LoVo (cell line): ENCODE measurements at regions not wholly inside any gene's neighbourhood (a gene's known extent, or its start where the extent isn't known, plus 50 kb on each side); places are given as distances from the start of the nearest gene placed in this dataset.
"Not testable (repeated sequence)": the region's sequence is repeated elsewhere in the genome, so short reads cannot be mapped to it uniquely, and the experiment has no call there.

ENCODE experiments used
- DNase-seq: peaks from one replicate; pipeline ENCODE4 v3.0.0-alpha.2; 2016; ENCODE audit warnings: low spot score

DNA sequence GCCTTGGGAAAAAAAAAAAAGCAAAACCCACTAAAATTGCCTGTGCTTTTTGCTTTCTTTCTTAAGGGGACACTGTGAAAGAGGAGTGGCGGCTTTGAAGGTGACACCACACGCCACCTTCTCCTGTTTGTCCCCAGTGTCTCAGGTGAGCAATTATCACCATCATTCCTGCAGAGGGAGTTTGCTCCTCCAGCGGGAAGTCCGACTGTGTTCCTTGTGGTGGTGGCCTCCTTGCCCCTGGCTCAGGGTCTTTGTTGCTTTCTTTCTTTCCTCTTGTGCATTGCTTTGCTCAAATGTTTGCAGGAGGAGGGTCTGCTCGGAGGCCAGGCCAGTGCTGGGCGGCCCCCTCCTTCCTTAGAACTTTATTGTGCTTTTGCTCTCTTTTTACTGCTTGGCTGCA, 164.3 kb upstream of the CXCR4 start:
- no peak for DNase-seq

DNA sequence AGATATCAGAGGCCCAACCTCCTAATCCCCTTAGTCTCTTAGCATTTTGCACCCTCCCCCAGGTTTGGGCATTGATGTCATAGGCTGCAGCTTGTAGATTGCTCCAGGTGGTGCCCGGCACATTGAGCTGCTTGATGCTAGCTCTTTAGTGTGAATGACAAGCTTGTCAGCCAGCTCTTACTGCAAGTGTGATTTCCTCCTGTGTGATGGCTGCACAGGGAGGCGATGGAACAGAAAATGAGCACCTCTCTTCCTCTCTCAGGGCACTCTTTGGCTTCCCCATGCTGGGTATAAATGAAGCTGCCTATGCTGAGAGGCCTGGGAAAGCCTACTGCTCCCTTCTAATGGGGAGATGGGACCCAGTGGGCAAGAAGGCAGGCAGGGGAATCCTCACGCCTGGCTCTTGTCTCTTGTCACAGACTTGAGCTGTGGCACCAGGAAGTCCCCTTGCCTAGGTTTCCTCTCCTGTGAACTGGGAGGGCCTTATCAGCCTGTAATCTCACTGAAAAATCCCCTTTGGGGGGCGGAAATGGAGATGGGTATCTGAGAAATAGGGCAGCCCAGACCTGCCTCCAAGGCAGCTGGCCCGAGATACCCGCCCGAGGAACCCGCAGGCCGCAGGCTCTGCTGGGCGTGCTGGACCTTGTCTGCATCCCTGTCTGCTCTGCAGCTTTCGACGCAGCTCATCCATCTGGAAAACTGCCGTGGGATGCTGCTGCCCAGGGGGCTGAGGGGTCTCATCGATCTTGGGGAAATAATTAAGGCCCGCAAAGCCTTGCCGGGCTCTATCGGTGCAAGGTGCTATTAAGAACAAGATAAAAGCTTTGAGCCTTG, 163.5 kb upstream of the CXCR4 start:
- DNase-seq = no peak

DNA sequence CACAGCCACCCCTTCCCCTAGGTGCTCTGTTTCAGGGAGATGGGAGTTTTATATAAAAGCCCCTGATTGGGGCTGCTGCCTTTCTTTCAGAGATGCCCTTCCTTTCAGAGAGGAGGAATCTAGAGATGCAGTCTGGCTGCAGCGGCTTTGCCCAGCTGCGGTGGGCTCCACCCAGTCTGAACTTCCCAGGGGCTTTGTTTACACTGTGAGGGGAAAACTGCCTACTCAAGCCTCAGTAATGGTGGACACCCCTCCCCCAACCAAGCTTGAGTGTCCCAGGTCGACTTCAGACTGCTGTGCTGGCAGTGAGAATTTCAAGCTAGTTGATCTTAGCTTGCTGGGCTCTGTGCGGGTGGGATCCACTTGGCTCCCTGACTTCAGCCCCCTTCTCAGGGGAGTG, 148.4 kb upstream of the CXCR4 start:
- DNase-seq = not testable (repeated sequence)

DNA sequence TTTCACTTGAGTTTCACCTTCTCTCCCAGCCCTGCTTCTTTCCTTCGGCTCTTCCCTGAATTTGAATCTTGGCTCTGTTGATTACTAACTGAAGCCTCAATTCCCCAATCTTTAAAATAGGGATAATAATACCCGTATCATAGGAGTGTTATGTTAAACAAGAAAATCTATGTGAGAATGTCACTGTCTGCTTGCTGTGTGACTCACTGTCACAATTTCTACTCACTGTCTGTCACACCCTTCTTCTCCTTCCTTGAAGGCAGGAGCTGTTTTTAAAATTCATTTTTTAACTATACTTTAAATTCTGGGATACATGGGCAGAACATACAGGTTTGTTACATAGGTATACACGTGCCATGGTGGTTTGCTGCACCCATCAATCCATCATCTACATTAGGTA, 141.6 kb upstream of the CXCR4 start:
- no peak for DNase-seq

DNA sequence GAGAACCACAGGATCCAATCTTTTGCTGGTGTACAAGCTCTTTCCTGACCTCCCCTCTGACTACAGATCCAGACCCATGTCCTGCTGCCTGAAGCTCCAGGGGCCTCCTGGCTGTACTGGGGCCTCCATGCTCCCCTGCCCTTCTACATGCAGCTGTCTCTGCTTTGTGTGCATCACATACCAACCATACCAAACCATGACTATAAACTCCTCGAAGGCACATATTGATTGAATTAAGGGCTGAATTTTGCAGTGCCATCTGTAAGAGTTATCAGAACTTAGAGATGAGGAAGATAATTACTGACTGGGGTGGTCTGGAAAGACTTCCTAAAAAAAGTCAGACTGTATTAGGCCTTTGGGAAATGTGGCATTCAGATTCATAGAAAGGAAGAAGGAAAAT, 139.9 kb upstream of the CXCR4 start:
- no peak for DNase-seq

DNA sequence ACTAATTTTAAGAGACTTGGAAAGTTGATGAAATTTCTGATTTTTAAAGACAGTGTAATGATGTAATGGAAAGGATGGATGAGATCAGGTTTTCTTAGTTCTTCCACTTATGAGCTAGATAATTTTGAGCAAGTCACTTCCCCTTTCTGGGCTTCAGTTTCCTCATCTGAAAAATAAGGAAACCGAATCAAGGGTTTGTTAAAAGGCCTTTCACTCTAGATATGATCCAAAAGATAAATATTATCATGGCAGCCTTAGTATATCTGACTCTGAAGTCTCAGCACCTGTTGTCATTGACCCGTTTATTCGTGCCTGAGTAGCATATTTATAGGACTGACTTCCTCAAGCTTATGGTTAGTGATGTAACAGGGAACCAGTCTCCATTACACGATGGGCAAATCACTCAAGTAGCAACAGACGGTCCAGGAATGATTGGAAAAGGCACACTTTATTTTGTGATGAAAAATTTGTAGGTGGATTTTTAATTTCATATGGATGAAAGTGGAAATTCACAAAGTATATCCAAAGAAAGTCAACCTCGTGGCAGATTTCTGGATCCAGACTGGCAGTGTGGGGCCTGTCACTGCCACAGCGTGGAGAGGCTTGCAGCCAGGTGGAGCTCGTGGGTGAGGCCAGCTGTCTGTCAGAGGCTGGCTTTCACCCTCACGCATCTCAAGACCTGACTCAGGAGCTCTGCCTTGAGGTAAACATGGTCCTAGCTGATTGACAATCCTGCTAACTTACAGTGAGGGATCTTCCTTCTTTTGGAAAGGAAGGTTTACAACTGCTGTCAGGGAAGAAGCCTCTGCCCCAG, 137.9 kb upstream of the CXCR4 start:
- DNase-seq = no peak

DNA sequence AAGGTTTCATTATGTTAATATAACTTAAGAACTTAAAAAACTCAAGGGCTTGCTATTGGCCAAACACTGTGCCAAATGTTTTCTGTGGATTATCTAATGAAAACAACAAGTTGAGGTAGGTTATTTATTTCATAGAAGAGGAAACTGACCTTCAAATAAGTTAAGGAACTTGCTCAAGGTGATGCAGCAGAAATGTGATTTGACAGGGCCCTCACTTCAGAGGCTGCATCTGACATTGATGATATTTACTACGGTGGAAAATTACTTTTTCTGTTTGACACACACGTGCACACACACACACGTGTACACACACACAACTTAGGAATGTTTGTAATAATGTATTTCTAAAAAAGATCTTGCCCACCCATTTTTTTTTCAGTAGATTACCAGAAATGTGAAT, 137.2 kb upstream of the CXCR4 start:
- no peak for DNase-seq

DNA sequence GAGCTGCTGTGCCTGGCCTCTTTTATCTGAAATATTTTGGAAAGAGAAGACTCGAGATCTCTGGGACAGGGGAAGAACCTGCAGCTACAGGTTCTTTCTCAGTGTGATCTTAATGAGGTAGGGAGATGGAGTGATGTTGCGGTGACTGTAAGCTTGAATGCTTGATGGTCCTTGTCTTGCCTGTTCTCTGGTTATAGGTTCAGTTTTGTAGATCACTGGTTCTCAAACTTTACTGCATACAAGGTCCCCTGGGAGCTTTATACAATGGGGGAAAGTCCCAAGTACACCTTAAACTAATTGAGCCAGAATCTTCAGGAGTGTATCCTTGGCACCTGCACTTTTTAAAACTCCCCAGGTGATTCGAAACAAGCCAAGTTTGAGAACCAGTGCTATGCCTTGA, 136.7 kb upstream of the CXCR4 start:
- no peak for DNase-seq

DNA sequence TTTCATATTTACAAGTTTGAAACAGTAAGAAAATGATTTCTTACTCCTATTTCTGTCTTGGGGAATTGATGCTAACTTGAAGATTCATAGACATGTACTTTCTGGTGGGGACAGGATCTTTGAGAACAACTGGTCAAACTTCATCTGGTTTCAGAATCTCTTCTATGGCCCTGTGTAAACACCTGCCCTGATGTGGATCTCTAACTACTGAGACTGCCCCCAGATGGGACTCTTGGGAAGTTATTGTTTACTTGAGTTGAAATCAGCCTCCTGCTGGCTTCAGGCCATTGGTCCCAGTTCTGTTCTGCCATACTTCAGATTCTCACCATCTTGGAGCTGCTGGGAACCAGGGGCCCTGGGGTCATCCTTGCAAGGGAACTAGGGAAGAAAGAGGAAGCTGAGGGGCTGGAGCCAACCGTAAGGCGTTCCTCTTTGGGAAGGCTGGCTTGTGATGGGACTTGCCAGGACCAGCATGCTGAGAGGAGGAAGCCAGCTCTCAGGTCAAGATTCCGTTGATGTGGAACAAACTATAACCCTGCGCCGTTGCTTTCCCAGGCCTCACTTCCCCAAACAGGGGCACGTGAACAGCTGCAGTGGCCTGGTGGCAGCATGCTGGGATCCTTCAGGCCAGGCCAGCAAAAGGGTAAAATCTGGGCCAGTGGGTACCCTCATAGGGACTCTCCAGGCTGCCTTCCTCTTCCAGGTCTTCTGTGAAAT, 135.5 kb upstream of the CXCR4 start:
- no peak for DNase-seq

DNA sequence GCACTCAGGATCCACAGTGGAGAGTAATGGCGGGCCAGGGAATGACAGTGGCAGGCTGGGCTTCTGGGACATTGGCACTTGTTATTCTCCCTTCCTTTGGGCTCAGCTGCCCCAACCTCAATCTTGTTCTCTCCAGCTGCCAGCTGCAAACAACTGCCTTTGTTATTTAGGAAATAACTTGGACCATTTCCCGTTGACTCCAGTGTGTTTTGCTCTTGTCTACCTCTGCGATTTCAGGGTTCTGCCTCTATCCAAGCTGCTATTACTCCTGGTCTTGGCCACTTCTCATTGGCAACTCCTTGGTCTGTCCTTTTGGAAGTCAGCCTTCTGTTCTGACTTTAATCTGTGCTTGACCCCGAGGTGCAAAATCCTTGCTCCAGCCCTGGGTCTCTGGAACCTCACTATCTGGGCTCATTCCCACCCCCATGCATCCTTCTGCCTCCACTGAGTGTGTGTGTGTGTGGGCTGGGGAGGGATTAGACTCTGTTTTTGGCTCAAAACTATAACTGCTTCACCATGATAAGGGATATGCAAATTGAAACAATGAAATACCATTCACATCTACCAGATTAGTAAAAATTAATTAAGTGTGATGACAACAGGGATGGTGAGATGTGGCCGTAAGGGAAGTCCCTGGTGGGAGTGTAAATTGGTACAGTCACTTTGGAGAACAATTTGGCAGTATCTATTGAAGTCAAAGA, 134.1 kb upstream of the CXCR4 start:
- DNase-seq = no peak

DNA sequence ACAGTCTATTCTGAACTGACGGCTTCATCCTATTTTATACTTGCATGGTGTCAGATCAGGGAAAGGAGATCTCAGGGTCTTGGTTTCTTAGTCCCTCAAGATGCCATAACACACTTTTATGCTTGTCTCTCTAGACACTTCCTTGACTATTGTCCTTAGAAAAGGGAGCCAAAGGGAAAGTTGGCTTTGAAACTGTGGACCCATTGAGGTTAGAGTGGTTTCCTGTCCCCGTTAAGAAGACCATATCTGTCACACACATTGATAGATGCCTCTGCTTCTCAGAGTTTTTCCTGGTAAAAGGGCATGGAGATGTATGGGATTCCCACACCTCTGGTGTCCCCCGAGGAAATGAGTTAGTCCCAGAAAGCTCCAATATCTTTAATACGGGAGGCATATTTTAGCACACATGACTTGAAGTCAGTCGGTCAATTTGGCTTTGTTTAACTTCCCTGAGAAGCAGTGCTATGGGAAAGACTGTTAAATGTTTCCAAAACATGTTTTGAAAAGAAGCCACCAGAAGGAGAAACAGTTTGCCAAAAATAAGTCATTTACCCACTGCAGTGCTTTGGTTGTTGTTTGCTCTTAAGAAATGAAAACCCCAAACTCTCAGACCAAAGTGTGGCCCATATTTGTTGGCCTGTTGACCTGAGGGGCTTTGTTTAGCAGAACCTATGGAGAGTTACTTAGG, 133.4 kb upstream of the CXCR4 start:
- DNase-seq = no peak

DNA sequence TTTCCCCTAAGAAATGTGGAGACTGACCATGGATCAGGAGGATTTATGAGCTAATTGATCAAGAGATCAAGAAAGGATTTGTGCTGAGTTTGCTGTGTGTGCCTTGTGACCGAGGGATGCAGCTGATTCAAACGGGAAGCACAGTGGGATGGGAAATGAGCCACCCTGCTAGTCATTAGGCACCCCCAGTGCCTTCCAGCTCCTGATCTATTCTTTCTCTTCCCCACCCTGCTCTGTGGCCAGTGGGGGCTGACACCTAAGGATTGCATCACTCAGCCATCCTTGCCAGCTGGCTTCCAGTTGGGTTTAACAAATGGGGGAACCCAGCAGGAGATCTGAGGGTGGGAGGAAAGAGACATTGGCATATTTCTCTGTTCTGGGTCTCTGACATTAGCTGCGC, 132.2 kb upstream of the CXCR4 start:
- no peak for DNase-seq

DNA sequence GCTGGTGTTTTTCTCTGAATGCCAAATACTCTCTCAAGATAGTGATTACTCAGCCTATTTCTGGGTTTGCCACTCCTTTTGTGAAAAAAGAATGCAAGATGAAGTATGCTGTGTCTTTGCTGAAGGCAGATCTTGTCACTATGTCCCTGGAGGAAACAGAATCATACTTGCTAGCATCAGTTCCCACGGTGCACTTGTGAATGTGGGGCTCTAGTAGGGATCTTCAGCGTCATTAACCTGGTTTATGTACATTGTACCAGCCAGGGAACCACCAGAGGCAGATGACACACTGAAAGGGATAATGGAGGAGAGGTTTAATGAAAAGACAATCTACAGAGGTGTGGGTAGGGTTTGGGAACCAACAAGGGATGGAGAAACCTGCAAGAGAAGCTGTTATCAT, 131.0 kb upstream of the CXCR4 start:
- no peak for DNase-seq

DNA sequence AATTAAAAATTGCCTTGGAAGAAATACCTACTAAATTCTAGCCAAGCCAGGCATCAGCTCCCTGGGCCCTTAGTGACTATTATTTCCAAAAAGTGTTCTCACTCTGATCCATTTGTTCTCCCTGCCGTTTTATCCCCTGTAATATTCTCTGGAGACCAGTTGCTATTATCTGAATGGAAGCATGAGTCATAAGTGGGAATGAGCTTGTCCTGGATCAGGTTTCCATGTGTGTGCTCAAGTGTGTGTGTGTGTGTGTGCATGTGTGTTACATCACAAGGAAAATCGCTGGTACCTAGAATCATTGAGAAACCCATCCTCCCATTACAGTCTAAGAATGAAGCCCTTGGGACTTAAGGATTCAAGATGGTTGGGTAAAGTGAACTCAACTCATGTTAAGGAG, 130.3 kb upstream of the CXCR4 start:
- DNase-seq = no peak

DNA sequence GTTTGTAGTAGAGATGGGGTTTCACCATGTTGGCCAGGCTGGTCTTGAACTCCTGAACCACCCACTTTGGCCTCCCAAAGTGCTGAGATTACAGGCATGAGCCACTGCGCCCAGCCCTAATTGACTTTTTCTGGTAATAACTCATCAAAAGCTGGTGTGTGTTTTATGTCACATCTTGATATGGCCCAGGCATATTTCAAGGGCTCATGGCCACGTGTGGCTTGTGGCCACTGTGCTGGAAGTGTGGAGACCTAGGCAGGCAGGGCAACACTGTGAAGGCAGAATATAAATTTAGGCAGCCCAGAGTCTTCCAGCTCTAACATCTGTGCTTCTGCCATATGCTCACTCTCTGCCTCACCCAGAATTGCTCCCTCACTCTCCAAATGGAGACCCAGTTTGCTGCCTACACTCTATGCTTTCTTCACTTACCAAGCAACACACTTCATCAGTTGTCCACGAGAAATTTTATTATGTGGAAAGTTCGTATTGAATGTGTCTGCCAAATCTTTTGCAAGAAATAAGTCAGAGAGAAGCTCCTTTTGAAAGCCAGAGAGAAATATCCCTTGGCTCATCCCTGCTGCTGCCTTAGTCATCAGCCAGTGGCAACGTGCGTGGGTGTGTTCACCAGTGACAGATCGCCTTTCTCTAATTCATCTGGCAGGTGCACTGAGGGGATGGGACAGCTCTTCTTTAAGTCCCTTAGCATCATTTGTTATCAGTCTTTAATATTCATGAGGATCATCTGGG, 129.4 kb upstream of the CXCR4 start:
- DNase-seq = no peak

DNA sequence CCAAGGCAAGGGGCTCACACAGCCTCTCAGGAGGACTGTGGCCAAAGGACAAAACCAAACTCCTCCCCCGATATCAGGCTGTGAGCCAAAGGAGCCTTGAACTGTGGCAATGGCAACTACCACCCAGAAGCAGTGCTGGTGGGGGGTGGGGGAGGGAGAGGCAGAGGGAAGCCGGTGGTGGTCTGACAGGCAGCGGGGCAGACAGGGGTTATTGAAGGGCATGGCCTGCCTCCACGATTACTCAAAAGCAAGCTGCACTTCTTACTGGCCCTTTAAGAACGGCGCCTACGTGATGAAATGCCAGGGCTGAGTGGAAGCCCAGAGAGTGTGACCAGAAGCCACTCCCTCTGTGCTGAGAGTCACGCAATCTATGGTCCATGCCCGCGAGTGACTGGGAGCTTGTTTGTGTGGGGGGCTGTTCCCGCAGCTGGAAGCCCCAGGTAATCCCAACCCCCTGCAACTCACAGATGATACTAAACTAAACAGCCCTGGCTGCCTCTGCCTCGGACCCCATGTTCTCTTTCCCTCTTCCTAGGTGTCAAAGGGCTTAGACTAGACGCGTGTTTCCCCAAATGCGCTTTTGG, 128.2 kb upstream of the CXCR4 start:
- DNase-seq = no peak

DNA sequence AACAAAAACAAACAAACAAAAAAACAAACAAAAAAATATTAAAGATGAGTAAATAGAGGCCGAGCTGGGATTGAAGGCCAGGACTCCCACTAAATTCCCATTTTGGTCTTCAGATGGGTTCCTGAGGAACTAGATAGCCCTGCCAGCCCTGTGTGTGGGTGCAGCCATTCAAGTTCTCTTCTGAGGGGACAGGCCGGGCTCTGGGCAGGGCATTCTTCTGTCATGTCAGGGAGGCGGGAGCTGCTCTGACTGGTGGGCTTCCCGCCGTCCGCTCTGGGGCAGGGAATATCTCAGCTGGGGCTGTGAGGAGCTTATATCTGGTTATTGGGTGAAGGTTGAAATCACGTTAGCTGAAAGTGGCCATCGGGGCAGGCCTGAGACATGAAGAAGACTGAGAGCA, 127.3 kb upstream of the CXCR4 start:
- DNase-seq = no peak

DNA sequence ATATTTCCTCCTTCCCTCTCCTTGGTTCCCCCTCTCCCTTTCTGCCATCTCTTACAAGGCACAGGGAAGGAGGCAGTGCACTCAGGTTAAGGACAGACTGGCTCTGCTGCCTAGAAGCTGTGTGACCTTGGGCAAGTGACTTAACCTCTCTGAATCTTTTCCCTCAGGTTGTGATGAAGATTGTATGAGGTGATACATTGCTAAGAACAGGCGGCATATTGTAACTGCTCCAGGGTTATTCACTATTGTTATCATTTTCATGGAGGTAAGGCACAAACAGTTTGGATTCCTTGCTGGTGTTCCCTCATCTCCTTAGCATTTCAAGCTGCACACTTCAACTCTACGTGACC, 126.6 kb upstream of the CXCR4 start:
- DNase-seq = no peak

DNA sequence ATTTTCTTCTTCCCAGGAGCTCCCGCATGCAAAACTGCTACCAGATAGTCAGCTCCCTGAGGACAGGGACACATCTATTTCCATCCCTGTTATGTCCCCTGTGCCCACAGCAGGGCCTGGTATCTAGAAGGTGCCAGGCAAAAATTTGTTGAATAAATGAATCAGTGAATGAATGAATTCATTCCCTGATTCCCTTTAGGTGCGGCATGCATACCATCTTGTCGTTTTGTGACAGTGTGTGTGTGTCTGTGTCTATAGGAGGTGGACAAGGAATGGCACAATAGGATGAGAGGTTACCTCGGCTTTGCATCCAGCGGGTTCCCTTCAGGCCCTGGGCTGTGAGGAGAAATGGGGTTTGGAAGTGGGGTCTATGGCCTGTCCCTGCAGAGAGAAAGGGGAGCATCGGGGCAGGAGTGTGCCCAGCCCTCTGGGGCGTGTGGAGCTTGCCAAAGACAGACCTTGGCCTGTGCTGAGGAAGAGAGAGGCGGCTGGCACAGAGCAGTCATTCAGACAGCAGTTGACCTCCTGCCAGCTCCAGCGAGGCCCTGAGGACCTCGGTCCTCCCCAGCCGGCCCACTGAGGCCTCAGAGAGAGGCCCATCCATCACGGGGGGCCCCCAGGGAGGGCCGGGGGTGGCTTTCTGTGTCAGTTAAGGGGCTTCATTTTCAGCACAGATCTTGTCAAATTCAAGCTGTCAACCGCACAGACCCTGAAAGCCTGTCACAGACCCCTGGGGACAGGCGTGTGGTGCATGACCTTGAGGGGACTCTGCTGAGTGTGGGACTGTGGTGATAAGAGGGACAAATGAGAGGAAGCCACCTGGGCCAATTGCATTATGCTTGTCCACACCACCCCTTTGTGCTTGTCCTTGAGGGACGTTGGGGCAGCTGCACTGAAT, 125.9 kb upstream of the CXCR4 start:
- DNase-seq = no peak
